Suprapubic skin (tissue), 4 donors: ENCODE measurements at regions not wholly inside any gene's neighbourhood (a gene's known extent, or its start where the extent isn't known, plus 50 kb on each side); places are given as distances from the start of the nearest gene placed in this dataset.

Experiments
- EP300 ChIP-seq: sonication (generic); formaldehyde crosslinking; IDR thresholded peaks from one replicate; pipeline ENCODE4 v1.6.1; 2017; ENCODE audit warnings: antibody characterized with exemption
- POLR2A ChIP-seq, 2 donors: fragments of 450-650 bp; IDR thresholded peaks; one replicate each; pipeline ENCODE4 v1.6.1; 2017; ENCODE audit warnings: antibody characterized with exemption in 2 of 2, mild to moderate bottlenecking in 2 of 2, moderate library complexity in 2 of 2
- POLR2AphosphoS5 ChIP-seq, 3 donors: sonication (generic); formaldehyde crosslinking; IDR thresholded peaks; one replicate each; pipeline ENCODE4 v1.6.1; 2017; ENCODE audit warnings: antibody characterized with exemption in 3 of 3
- TF ChIP-seq, protein P1 (sequence below), 2 donors: fragments of 200-600 bp in 1 of 2; fragments of 450-650 bp in 1 of 2; sonication (generic) in 1 of 2; IDR thresholded peaks; one replicate each; pipeline ENCODE4 v1.5.1; 2016 to 2019; ENCODE audit warnings: antibody characterized with exemption in 2 of 2, mild to moderate bottlenecking in 1 of 2, moderate library complexity in 1 of 2

- TF ChIP-seq POLR2AphosphoS5 (IDR thresholded peaks at IDR 0.05) (no peak), POLR2A (IDR thresholded peaks at IDR 0.05) (no peak), EP300 (no peak)
- TF ChIP-seq, protein P1, sequence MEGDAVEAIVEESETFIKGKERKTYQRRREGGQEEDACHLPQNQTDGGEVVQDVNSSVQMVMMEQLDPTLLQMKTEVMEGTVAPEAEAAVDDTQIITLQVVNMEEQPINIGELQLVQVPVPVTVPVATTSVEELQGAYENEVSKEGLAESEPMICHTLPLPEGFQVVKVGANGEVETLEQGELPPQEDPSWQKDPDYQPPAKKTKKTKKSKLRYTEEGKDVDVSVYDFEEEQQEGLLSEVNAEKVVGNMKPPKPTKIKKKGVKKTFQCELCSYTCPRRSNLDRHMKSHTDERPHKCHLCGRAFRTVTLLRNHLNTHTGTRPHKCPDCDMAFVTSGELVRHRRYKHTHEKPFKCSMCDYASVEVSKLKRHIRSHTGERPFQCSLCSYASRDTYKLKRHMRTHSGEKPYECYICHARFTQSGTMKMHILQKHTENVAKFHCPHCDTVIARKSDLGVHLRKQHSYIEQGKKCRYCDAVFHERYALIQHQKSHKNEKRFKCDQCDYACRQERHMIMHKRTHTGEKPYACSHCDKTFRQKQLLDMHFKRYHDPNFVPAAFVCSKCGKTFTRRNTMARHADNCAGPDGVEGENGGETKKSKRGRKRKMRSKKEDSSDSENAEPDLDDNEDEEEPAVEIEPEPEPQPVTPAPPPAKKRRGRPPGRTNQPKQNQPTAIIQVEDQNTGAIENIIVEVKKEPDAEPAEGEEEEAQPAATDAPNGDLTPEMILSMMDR (IDR thresholded peaks at IDR 0.05), result no peak
Measured at GRCh38 chr13:85241060-85241459, 558.2 kb downstream of the SLITRK6 start.
